VCaP (cell line): ENCODE measurements at regions not wholly inside any gene's neighbourhood (a gene's known extent, or its start where the extent isn't known, plus 50 kb on each side); places are given as distances from the start of the nearest gene placed in this dataset.

Source experiments
- H3K27ac ChIP-seq: fragments of 450-650 bp; 2 replicates; pipeline ENCODE4 v1.5.1; 2017
- TF ChIP-seq, protein P1 (sequence below): fragments of 450-650 bp; conservative IDR thresholded peaks from 2 replicates; pipeline ENCODE4 v1.5.1; 2017; ENCODE audit warnings: mild to moderate bottlenecking, moderate library complexity

DNA sequence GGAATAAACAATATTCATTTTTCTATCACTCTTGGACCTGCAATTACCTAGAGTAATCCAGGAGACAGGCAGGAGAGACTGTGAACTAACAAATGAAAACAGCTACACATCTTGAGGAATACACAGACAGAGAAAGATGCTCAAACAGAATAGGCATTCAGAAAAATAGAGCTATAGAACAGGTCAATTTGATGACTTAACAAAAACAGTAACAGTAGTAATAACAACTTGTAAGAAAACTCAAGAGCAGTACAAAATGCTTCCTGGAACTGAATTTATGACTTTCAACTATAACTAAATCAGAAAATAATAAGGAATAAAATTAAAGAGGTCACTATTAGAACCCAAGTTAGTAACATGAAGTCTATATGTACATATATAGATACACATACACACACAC lies 579.3 kb downstream of the TLR4 start:
- no peak overlapping the region for H3K27ac ChIP-seq
- TF ChIP-seq, protein P1, sequence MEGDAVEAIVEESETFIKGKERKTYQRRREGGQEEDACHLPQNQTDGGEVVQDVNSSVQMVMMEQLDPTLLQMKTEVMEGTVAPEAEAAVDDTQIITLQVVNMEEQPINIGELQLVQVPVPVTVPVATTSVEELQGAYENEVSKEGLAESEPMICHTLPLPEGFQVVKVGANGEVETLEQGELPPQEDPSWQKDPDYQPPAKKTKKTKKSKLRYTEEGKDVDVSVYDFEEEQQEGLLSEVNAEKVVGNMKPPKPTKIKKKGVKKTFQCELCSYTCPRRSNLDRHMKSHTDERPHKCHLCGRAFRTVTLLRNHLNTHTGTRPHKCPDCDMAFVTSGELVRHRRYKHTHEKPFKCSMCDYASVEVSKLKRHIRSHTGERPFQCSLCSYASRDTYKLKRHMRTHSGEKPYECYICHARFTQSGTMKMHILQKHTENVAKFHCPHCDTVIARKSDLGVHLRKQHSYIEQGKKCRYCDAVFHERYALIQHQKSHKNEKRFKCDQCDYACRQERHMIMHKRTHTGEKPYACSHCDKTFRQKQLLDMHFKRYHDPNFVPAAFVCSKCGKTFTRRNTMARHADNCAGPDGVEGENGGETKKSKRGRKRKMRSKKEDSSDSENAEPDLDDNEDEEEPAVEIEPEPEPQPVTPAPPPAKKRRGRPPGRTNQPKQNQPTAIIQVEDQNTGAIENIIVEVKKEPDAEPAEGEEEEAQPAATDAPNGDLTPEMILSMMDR = no peak

DNA sequence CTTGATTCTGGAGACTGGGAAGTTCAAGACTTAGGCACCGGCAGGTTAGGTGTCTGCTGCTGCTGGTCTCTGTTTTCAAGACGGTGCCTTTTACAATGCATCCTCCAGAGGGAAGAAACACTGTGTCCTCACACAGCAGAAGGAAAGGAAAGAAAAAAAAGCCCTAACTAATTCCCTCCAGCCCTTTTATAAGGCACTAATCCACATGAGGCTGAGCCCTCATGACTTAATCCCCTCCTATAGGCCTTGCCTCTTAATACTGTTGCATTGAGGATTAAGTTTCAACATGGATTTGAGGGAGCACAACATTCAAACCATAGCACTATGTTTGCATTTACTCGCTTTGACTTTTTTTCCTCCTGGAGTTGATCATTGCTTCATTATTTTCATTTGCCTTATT lies 585.9 kb downstream of the TLR4 start:
- TF ChIP-seq, protein P1 = no peak
- no peak overlapping the region for H3K27ac ChIP-seq

DNA sequence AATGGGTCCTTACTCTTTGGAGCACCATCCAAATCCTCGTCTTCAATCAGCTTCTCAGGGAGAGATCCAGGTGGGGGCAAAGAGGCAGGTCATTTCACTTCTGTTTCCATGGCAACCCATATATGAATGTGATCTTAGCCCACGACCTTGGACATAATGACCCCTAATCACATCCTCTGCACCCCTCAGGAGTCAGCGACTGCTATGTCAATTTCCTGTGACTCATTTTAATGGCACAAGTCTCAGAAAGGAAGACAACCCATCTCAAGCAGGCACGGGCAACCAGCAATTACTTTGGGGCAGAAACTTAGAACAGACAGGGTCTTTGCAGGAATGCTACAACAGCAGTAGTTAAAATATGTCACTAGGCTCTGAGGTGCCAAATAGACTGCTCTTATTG lies 591.2 kb downstream of the TLR4 start:
- TF ChIP-seq, protein P1 = no peak
- H3K27ac ChIP-seq = no peak overlapping the region

DNA sequence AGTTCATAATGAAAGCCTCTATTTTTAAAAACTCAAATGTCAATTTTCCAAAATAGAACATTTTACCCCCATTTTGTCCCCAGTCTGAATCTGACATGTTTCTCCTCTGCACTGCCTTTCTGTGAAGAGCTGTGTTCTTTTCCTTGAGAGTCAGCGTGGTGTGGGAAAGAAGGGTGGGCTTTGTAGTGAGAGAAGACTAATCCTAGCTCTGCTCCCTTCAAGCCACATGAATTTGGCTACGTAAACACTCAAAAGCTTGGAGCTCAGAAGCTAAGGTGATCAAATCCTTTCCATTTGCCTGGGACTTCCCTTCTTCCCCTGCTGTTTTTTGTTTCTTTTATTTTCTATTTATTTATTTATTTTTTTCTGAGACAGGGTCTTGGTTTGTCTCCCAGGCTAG lies 598.5 kb downstream of the TLR4 start:
- no peak overlapping the region for H3K27ac ChIP-seq
- TF ChIP-seq, protein P1 = no peak

DNA sequence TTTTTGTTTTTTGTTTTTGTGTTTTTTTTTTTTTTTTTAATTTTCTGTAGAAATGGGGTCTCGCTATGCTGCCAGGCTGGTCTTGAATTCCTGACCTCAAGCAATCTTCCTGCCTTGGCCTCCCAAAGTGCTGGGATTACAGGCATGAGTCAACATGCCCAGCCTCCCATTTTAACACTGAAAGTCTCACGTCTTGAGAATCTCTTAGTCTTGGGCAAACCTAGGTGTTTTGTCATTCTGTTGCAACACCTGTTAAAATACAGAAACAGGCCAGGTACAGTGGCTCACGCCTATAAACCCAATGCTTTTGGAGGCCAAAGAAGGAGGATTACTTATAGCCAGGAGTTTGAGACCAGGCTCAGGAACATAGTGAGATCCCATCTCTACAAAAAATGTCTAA lies 599.0 kb downstream of the TLR4 start:
- TF ChIP-seq, protein P1 = no peak

DNA sequence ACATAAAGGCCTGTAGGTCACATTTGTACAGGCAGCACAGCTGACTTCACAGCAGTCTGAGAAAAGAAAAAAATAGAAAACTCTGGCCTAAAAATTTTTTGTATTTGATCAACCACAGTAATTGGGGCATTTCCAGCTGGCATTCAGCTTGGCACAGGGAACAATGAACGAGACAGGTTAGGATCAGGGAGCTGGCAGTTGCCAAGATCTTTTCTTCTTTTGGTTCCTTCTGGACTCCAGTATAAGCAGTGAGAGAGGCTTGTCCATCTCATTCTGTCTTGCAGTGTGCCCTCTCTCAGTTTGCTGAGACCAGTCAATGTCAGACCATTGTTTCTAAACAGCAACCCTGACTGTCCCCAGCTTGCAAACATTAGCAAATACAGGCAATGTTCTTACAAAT lies 601.1 kb downstream of the TLR4 start:
- TF ChIP-seq, protein P1 = no peak

More for the DNA sequence above, 599.0 kb downstream of the TLR4 start:
- H3K27ac ChIP-seq = no peak overlapping the region

DNA sequence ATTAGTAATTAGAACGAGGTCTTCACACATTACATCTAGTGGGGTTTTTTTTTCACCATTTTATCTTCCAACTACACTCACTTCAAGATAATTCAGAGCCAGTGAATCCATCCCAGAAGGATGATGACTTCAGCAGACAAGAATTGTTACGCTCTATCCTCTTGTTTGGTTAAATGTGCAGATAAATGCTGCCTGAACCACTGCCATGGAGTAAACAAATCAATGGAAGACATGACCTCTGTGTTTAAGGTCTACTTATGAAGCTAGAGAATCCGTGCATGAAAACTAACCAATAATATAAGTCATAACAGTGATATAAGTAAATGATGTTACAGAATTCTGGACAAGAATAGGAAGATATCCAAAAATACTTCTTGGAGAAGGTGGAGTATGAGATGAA lies 602.6 kb downstream of the TLR4 start:
- H3K27ac ChIP-seq = no peak overlapping the region
- TF ChIP-seq, protein P1 = no peak

More for the DNA sequence above, 601.1 kb downstream of the TLR4 start:
- H3K27ac ChIP-seq = no peak overlapping the region

DNA sequence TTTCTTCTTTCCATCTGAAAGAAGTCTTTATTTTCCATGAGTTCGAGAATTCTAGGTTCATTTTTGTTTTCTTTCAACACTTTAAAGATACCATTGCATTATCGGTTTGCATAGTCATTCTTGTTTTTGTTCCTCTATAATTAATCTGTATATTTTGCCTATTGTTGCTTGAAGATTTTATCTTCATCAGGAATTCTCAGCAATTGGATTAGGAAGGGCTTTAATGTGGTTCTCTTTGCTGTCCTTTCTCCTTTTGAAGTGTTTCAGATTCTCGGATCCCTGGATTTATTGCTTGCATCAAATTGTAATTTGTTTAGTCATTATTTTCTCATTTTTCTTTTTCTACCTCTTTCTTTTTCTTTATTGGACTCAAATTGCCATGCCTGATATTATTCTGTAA lies 609.8 kb downstream of the TLR4 start:
- TF ChIP-seq, protein P1 = no peak
- no peak overlapping the region for H3K27ac ChIP-seq
